Heart left ventricle (tissue), 16 donors: ENCODE measurements at regions not wholly inside any gene's neighbourhood (a gene's known extent, or its start where the extent isn't known, plus 50 kb on each side); places are given as distances from the start of the nearest gene placed in this dataset.

ENCODE experiments used
- ATAC-seq, 4 donors: fragments of 200-7000 bp; cut with Tn5 transposase; one replicate each; pipeline ENCODE4 v1.9.1; 2020 to 2022; ENCODE audit warnings: moderate library complexity in 4 of 4, mild to moderate bottlenecking in 3 of 4, moderate number of reproducible peaks in 1 of 4
- DNase-seq, 5 donors: peaks; one replicate each; pipeline ENCODE4 v3.0.0-alpha.2; 2020
- H3K27ac ChIP-seq, 12 donors: fragments of 200-600 bp; sonication (generic) in 4 of 12; one replicate each; pipeline versions ENCODE4 v1.5.0 to v1.8.0; 2016 to 2022; ENCODE audit warnings: mild to moderate bottlenecking in 2 of 12
- H3K27me3 ChIP-seq, 9 donors: fragments of 200-600 bp; sonication (generic) in 2 of 9; one replicate each; pipeline versions ENCODE4 v1.5.1 to v1.8.0; 2016 to 2022; ENCODE audit warnings: mild to moderate bottlenecking in 3 of 9
- H3K36me3 ChIP-seq, 9 donors: fragments of 200-600 bp; sonication (generic) in 2 of 9; one replicate each; pipeline versions ENCODE4 v1.5.0 to v1.8.0; 2018 to 2022; ENCODE audit warnings: mild to moderate bottlenecking in 2 of 9
- H3K4me1 ChIP-seq, 12 donors: fragments of 200-600 bp; sonication (generic) in 4 of 12; one replicate each; pipeline versions ENCODE4 v1.5.0 to v1.8.0; 2016 to 2022; ENCODE audit warnings: mild to moderate bottlenecking in 3 of 12
- H3K4me3 ChIP-seq, 12 donors: fragments of 200-600 bp; sonication (generic) in 4 of 12; one replicate each; pipeline versions ENCODE4 v1.5.0 to v1.8.0; 2017 to 2022; ENCODE audit warnings: mild to moderate bottlenecking in 9 of 12, moderate library complexity in 4 of 12
- H3K9me3 ChIP-seq, 12 donors: fragments of 200-600 bp; sonication (generic) in 4 of 12; one replicate each; pipeline versions ENCODE4 v1.5.0 to v1.8.0; 2016 to 2022; ENCODE audit warnings: mild to moderate bottlenecking in 1 of 12
- POLR2A ChIP-seq, 2 donors: fragments of 450-650 bp; IDR thresholded peaks; one replicate each; pipeline ENCODE4 v1.6.1; 2017; ENCODE audit warnings: antibody characterized with exemption in 2 of 2, mild to moderate bottlenecking in 2 of 2, moderate library complexity in 2 of 2
- WGBS, 4 donors: extraction: QIAGEN DNeasy Blood & Tissue Kit in 2 of 4; methylation state at CpG; one replicate each; pipeline versions ENCODE4 v1.1.5 to v1.1.7; 2013 to 2018; 5-methylcytosine and 5-hydroxymethylcytosine counted together
- intact Hi-C, 10 donors: fragments of 100-400 bp; cut with DNase I; formaldehyde crosslinking; loops; one replicate each; pipeline versions ENCODE4 v1.11.1 to v1.14.2; 2022
- TF ChIP-seq, protein P1 (sequence below), 12 donors: fragments of 200-600 bp; sonication (generic) in 4 of 12; IDR thresholded peaks; one replicate each; pipeline versions ENCODE4 v1.5.0 to v1.8.0; 2018 to 2022; ENCODE audit warnings: antibody characterized with exemption in 12 of 12, mild to moderate bottlenecking in 5 of 12
- donor health status: ischemic (EF 13 %, LVEDD 7.1; RV severe dilation, severe dysfunction).
- donor health status: healthy with polysubstance abuse.
- donor health status: DM: no; HTN: yes; CAD: no.
- donor health status: DM: no; HTN: no; CAD: no.
- donor health status: ischemic (EF 25% LVEDD 6.9; RV normal size, moderate dysfunction).
- donor health status: ischemic (EF 25% LVEDD 5.7; RV mildly dilated, moderate dysfunction).
- donor health status: healthy.
- donor health status: DM: yes; HTN: yes; CAD: no.
- donor health status: ischemic (EF 35%, LVEDD 5.7; RV mildly dilated, moderate dysfunction).
- donor health status: nonischemic (EF 11% LVEDD 7.7; RV severe dilation, severe dysfunction).
- donor health status: DM: yes; HTN: yes; CAD: no.
- donor health status: PGD.
- donor health status: ischemic (EF 29% LVEDD 5.4; RV normal size, mild dysfunction).
- donor health status: nonischemic (EF 23%, LVEDD 6.1; RV moderate dilation, normal function).

DNA sequence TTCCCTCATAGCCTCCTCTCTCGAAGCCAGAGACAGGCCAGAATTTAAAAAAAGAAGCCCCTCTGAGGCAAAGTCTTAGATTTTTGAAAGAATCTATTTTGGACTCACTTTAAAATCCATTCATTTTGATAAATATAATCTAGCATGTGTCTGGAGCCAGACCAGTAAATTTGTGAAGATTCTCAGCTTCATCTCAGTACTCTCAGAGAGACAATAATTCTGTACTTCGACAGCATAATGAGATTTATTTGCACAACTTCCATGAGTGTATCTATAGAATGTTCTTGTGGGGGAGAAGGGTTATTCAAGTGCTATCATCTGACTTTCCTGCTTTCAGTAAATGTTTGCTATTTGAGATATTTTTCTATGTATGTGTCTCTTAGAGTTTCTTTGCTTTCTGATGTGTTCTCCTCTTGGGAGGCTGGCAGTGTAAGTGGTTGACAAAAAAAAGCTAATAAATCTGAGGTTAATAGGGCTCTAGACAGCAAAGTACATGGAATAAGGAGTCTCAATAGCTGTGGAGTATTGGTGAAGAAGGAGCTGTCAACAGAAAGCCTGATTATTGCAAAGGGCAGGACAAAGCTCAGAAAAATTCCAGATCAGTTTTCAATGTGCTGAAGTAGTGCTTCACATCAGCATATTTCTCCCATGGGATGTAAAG lies 223.0 kb downstream of the PTBP2 start:
- no peak overlapping the region for H3K4me3 ChIP-seq
- H3K36me3 ChIP-seq = no peaks in the 10 kb centered on the region
- H3K9me3 ChIP-seq = no peaks in the 10 kb centered on the region
- H3K27ac ChIP-seq = no peak overlapping the region
- ATAC-seq (no peak), DNase-seq (no peak)
- no peak for TF ChIP-seq POLR2A (IDR thresholded peaks at IDR 0.05)
- TF ChIP-seq, protein P1, sequence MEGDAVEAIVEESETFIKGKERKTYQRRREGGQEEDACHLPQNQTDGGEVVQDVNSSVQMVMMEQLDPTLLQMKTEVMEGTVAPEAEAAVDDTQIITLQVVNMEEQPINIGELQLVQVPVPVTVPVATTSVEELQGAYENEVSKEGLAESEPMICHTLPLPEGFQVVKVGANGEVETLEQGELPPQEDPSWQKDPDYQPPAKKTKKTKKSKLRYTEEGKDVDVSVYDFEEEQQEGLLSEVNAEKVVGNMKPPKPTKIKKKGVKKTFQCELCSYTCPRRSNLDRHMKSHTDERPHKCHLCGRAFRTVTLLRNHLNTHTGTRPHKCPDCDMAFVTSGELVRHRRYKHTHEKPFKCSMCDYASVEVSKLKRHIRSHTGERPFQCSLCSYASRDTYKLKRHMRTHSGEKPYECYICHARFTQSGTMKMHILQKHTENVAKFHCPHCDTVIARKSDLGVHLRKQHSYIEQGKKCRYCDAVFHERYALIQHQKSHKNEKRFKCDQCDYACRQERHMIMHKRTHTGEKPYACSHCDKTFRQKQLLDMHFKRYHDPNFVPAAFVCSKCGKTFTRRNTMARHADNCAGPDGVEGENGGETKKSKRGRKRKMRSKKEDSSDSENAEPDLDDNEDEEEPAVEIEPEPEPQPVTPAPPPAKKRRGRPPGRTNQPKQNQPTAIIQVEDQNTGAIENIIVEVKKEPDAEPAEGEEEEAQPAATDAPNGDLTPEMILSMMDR (IDR thresholded peaks at IDR 0.05) = no peak
- H3K27me3 ChIP-seq = no peaks in the 10 kb centered on the region
- H3K4me1 ChIP-seq = no peaks in the 10 kb centered on the region
- WGBS, 4 donors = 56 to 61% (median 57%) methylated on average over 2 of the region's 2 CpGs
- intact Hi-C loops = no loop called here

DNA sequence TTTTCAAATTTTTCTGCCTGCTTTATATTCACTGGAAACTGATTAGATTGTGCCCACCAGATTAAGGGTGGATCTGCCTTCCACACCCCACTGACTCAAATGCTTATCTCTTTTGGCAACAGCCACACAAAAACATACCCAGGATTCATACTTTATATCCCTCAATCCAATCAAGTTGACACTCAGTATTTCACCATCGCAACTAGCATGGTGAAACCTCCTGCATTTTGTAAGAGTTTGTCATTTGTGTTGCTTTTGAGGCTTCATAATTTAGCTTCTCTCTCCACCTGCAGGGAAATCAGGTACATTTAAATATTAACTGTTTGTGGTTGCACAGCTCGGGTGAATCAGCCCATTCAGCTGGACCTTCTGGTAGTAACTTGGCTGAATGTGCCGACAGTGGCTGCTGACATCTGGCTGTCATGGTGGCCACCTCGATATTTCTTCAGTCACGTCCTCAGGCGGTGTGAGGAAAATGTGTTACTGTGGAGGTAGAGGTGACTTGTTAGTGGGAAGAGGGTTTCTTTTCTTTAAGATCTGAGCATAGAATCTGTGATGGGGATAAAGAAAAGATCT lies 224.0 kb downstream of the PTBP2 start:
- no peaks in the 10 kb centered on the region for H3K9me3 ChIP-seq
- intact Hi-C loops = no loop called here
- H3K4me1 ChIP-seq = no peaks in the 10 kb centered on the region
- no peaks in the 10 kb centered on the region for H3K27me3 ChIP-seq
- TF ChIP-seq, protein P1 (IDR thresholded peaks at IDR 0.05) = no peak
- TF ChIP-seq POLR2A (IDR thresholded peaks at IDR 0.05) = no peak
- no peak for ATAC-seq
- no peak overlapping the region for H3K27ac ChIP-seq
- no peak for DNase-seq
- 89 to 94% (median 92%) methylated on average over 6 of the region's 6 CpGs for WGBS, 4 donors
- H3K4me3 ChIP-seq = no peak overlapping the region
- H3K36me3 ChIP-seq = no peaks in the 10 kb centered on the region

DNA sequence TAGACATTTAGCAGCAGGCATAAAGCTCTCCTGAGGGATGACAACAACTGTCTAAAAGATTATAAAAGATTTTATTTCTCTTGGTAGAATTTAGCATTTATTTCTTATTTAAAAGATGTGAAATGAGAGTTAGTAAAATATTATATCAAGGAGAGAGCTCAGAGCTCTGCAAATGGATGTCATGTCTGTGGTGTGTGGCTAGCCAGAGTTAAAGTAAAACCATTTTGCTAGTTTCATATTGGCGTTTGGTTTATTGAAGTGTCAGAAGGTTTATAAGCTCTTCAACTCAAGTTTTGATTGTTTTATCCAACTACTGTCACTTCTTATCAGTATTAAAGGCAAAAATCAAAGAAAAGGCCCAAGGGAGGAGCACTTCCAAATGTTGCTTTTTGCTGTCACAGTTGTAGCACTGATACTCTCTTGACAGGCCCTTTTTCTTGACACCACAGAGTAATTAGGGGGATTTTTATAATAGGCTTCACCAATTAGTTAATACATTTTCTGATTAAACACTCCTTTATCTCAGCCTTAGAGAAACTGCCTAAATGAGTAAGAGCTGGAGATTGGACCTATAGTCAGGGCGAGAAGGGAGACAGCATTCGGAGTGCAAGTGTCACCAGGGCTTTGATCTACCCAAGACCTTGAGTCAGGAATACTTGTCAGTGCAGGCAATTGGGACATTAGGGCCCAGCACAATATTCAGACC lies 233.9 kb downstream of the PTBP2 start:
- Histone ChIP-seq H3K9me3 (no peaks in the 10 kb centered on the region), H3K4me3 (no peak overlapping the region), H3K4me1 (no peaks in the 10 kb centered on the region), H3K27me3 (no peaks in the 10 kb centered on the region), H3K27ac (no peak overlapping the region), H3K36me3 (no peaks in the 10 kb centered on the region)
- WGBS, 4 donors = 66 to 86% (median 78%) methylated on average over 3 of the region's 3 CpGs
- TF ChIP-seq, protein P1 (IDR thresholded peaks at IDR 0.05) = no peak
- TF ChIP-seq POLR2A (IDR thresholded peaks at IDR 0.05) = no peak
- ATAC-seq (no peak), DNase-seq (no peak)
- intact Hi-C loops = loop anchor here in 1 of 10 donors (10.0 kb wide), 1 partner anchor 421 kb away; no protein-coding TSS in a partner anchor

DNA sequence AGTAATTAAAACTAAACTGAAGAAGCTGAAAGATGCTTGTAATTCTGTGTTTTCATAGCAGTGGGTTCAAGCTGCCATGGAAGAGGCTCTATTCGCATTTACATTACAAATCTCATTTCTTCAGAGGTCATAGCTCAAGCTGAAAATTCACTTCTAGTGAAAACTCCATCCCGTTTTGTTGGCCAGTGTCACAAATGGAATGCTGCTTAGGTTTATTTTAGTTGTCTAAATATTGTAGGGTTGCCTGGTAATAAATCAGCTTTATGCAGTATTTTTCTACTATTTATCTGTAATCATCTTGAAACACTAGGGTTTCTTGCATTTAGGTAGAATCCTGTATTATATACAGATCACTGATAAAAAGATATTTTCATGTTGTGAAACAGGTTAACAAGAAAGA lies 240.6 kb downstream of the PTBP2 start:
- Histone ChIP-seq H3K27ac (no peak overlapping the region), H3K4me1 (peaks cover 0 to 2% (median 0%) of the 10 kb centered on the region in 12 donors), H3K4me3 (no peak overlapping the region), H3K36me3 (no peaks in the 10 kb centered on the region), H3K9me3 (no peaks in the 10 kb centered on the region), H3K27me3 (peaks cover 0 to 3% (median 0%) of the 10 kb centered on the region in 9 donors)
- ATAC-seq (no peak), DNase-seq (no peak)
- TF ChIP-seq, protein P1 (IDR thresholded peaks at IDR 0.05) = no peak
- no peak for TF ChIP-seq POLR2A (IDR thresholded peaks at IDR 0.05)
- intact Hi-C loops = loop anchor here in 2 of 10 donors (5.0 to 10.0 kb wide), 2 partner anchors 863 to 1090 kb away; no protein-coding TSS in a partner anchor
- 65 to 79% (median 71%) methylated on average over 2 of the region's 2 CpGs for WGBS, 4 donors
